K562 (cell line): ENCODE measurements at regions not wholly inside any gene's neighbourhood (a gene's known extent, or its start where the extent isn't known, plus 50 kb on each side); places are given as distances from the start of the nearest gene placed in this dataset.

Experiments
- DEAF1 ChIP-seq: fragments of 450-650 bp; formaldehyde crosslinking; IDR thresholded peaks from 2 replicates; pipeline ENCODE4 v1.4.0; 2020; ENCODE audit warnings: mild to moderate bottlenecking, moderate library complexity
- MAFF ChIP-seq: IDR thresholded peaks from 2 replicates; pipeline ENCODE4 v1.6.1; 2012; ENCODE audit warnings: low read length, improper control_type of control experiment
- NFATC3 ChIP-seq: fragments of 450-650 bp; IDR thresholded peaks from 2 replicates; pipeline ENCODE4 v1.6.1; 2017; ENCODE audit warnings: mild to moderate bottlenecking
- POLR3A ChIP-seq: IDR thresholded peaks from 2 replicates; pipeline ENCODE4 v1.6.1; 2011; ENCODE audit warnings: borderline replicate concordance, mild to moderate bottlenecking, moderate library complexity; ENCODE audit not compliant: insufficient read length, insufficient read depth; ENCODE audit errors: extremely low read depth
- RBBP5 ChIP-seq: fragments of 200-600 bp; sonication (generic); IDR thresholded peaks from 2 replicates; pipeline ENCODE4 v1.6.1; 2012; ENCODE audit warnings: borderline replicate concordance, mild to moderate bottlenecking, low read length, control low read depth, inconsistent platforms; ENCODE audit not compliant: insufficient read depth, poor library complexity, severe bottlenecking
- SNAPC5 ChIP-seq: fragments of 250-450 bp; sonication (Bioruptor Pico); IDR thresholded peaks from 2 replicates; pipeline ENCODE4 v1.8.0; 2021; ENCODE audit warnings: moderate library complexity, mild to moderate bottlenecking, inconsistent platforms
- YY1 ChIP-seq, 3 experiments: IDR thresholded peaks; 2 replicates each; pipeline ENCODE4 v1.6.1; 2011; ENCODE audit warnings: low read length in 2 of 3, mild to moderate bottlenecking in 2 of 3, moderate library complexity in 2 of 3, borderline replicate concordance in 1 of 3, control low read depth in 1 of 3, low read depth in 1 of 3; ENCODE audit not compliant: insufficient read depth in 3 of 3, insufficient replicate concordance in 2 of 3, control insufficient read depth in 1 of 3, insufficient read length in 1 of 3; ENCODE audit errors: extremely low read depth in 1 of 3
- ZBTB33 ChIP-seq: sonication (generic); formaldehyde crosslinking; IDR thresholded peaks from 2 replicates; pipeline ENCODE4 v1.8.1; 2023; ENCODE audit warnings: mild to moderate bottlenecking, missing genetic modification reagents
- ZNF766 ChIP-seq: fragments of 200-800 bp; sonication (Bioruptor generic); conservative IDR thresholded peaks from 2 replicates; pipeline ENCODE4 v1.6.1; 2016; ENCODE audit warnings: missing genetic modification characterization, missing compliant biosample characterization

- TF ChIP-seq POLR3A (no peak), NFATC3 (no peak), YY1 (IDR thresholded peaks at IDR 0.05; ENCODE audit: borderline replicate concordance in 1 of 3, control insufficient read depth in 1 of 3, extremely low read depth in 1 of 3, insufficient read depth in 3 of 3, insufficient read length in 1 of 3, insufficient replicate concordance in 2 of 3, low read depth in 1 of 3, low read length in 2 of 3) (no peak), SNAPC5 (CRISPR knock-in tag) (no peak), ZBTB33 (CRISPR knock-in tag) (no peak), DEAF1 (CRISPR knock-in tag) (no peak), ZNF766 (CRISPR knock-in tag) (no peak), MAFF (no peak), RBBP5 (no peak)
Measured at GRCh38 chr1:55381491-55381890, 166.3 kb upstream of the USP24 start (continued).
